ENCODE measurements at regions not wholly inside any gene's neighbourhood (a gene's known extent, or its start where the extent isn't known, plus 50 kb on each side); places are given as distances from the start of the nearest gene placed in this dataset.

DNA sequence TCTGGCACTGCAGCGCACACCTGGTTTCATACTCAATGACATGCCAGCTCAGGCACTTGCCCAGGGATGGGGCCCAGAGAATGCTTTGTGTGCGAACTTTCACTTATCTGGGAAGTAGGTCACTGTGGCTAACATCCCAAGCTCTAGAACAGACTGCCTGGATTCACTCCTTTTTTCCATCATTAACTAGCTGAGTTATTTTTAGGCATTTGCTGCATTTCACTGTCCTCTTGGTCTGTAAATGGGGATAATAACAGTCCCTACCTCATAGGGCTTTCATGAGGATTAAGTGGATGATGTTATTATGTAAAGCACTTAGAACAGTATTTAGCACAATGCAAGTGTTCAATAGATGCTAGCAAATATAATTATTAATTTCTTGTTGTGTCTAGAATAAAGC is 98.7 kb upstream of the DOCK1 start:
- H3K27me3 ChIP-seq (replicated peaks) = 0 out of 2 replicates have a peak, but pooled peaks cover 2% of the 10 kb centered on the region
- H3K4me3 ChIP-seq = no peak overlapping the region
- no peaks in the 10 kb centered on the region for H3K4me1 ChIP-seq (replicated peaks)
- H3K36me3 ChIP-seq = no peaks in the 10 kb centered on the region
- no peaks in the 10 kb centered on the region for H3K9me3 ChIP-seq (replicated peaks)
- no peak for DNase-seq (ENCODE audit: low read depth in 1 of 2, low spot score in 2 of 2)
- H3K27ac ChIP-seq = no peak overlapping the region

DNA sequence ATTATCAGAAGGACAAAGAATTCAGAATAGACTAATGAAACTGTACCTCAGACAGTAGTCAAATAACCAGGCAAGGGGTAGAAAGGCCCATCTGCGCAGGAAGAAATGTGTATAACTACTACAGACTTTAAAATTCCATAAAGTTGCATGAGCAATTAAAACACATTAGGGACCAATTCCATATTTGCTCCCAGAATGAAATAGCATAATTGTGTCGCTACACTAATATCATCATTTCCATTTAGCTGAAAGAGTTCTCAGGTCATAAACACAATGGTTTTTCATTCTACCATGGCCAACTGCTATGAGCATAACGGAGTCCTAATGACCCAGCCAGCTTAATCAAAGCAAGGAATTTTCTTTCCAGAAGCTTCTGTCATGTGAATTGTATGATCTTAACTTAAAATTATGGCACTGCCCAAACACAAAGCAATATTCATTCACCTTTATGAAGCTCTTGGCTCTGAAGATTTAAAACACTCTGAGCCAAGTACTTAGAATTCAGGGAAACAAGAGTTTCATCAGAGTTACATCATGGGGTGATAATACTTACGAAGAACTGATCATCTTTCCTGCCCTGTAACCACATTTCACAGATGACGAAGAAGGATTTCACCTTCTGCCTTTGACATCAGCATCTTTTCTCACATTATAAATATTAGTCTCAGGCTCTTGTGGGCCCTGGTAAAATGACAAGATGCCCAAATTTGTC is 98.1 kb upstream of the DOCK1 start:
- H3K36me3 ChIP-seq = no peaks in the 10 kb centered on the region
- no peak overlapping the region for H3K27ac ChIP-seq
- no peak for DNase-seq (ENCODE audit: low read depth in 1 of 2, low spot score in 2 of 2)
- H3K4me1 ChIP-seq (replicated peaks) = no peaks in the 10 kb centered on the region
- H3K4me3 ChIP-seq = no peak overlapping the region
- no peaks in the 10 kb centered on the region for H3K9me3 ChIP-seq (replicated peaks)
- 0 out of 2 replicates have a peak, but pooled peaks cover 2% of the 10 kb centered on the region for H3K27me3 ChIP-seq (replicated peaks)

DNA sequence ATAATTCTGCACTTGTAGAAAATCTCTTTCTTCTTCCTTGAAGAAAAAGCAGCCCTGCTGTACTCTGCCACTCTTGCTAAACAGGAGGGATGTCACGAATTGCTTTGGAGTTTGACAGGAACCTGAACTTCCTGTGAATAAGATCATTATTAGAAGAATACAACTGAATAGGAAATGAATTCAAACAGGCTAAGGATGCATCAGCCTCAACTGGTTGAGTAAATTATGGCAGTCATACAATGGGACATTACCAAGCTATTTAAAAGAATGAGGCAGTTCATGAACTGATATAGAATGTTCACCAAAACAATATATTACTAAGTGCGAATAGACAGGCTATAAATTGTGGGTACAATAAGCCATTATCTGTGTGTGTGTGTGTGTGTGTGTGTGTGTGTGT is 97.1 kb upstream of the DOCK1 start:
- no peaks in the 10 kb centered on the region for H3K36me3 ChIP-seq
- DNase-seq (ENCODE audit: low read depth in 1 of 2, low spot score in 2 of 2) = no peak
- no peaks in the 10 kb centered on the region for H3K4me1 ChIP-seq (replicated peaks)
- H3K27me3 ChIP-seq (replicated peaks) = 0 out of 2 replicates have a peak, but pooled peaks cover 2% of the 10 kb centered on the region
- no peaks in the 10 kb centered on the region for H3K9me3 ChIP-seq (replicated peaks)
- H3K4me3 ChIP-seq = no peak overlapping the region
- H3K27ac ChIP-seq = no peak overlapping the region

DNA sequence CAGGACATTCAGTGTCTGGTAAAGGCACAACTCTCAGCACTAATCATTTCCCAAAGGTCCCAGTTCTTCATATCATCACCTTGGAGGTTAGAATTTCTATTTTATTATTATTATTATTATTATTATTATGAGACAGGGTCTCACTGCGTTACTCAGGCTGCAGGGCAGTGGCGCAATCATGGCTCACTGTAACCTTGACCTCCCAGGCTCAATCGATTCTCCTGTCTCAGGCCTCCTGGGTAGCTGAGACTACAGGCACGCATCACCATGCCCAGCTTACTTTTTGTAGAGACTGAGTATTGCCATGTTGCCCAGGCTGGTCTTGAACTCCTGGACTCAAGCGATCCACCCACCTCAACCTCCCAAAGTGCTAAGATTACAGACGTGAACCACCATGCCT is 91.8 kb upstream of the DOCK1 start:
- no peak overlapping the region for H3K27ac ChIP-seq
- DNase-seq (ENCODE audit: low read depth in 1 of 2, low spot score in 2 of 2) = no peak
- no peaks in the 10 kb centered on the region for H3K4me1 ChIP-seq (replicated peaks)
- no peaks in the 10 kb centered on the region for H3K27me3 ChIP-seq (replicated peaks)
- H3K4me3 ChIP-seq = no peak overlapping the region
- H3K9me3 ChIP-seq (replicated peaks) = no peaks in the 10 kb centered on the region
- H3K36me3 ChIP-seq = no peaks in the 10 kb centered on the region

DNA sequence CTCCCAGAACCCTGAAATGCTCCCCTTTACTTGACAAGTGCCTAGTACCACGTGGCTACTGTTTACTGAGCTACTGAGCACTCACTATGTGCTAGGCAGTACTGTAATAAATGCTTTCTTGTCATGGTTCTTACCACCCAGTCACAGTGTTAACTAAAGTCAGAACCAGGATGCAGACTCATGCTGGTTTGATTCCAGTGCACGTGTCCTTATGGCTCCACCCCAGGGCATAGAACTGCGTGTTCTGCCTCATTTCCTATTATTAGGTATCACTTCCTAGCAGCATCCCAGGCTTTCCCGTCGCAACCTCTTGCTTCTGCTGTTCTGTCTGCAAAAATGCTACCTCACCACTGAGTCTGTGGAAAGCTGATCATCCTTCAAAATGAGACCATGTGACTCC is 71.7 kb upstream of the DOCK1 start:
- Histone ChIP-seq H3K27me3 (replicated peaks) (0 out of 2 replicates have a peak, but pooled peaks cover under 1% of the 10 kb centered on the region), H3K4me3 (no peak overlapping the region), H3K36me3 (no peaks in the 10 kb centered on the region), H3K9me3 (replicated peaks) (no peaks in the 10 kb centered on the region), H3K4me1 (replicated peaks) (no peaks in the 10 kb centered on the region), H3K27ac (no peak overlapping the region)
- DNase-seq (ENCODE audit: low read depth in 1 of 2, low spot score in 2 of 2) = no peak

DNA sequence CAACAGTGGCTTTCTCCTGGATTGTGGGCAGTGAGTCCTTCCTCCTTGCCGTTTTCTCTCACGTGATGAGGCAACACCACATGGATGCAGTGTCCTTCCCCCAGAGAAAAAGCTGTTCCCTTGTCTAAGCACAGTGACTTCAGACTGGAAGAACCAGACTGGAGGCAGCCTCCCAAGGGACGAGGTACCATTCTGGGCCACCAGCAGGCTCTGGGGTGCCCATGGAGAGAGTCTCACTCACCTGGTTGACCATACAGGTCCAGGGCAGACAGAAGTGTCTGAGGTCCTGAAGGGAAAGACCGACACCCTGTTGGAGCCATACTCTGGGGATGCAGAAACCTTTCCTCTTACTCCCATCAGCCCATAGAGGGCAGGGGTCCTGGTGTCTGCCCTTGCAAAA is 69.2 kb upstream of the DOCK1 start:
- H3K27ac ChIP-seq = no peak overlapping the region
- no peak for DNase-seq (ENCODE audit: low read depth in 1 of 2, low spot score in 2 of 2)
- H3K9me3 ChIP-seq (replicated peaks) = no peaks in the 10 kb centered on the region
- peaks cover 9% of the 10 kb centered on the region; the same call in 1 of the 2 replicates for H3K27me3 ChIP-seq (replicated peaks)
- H3K4me1 ChIP-seq (replicated peaks) = no peaks in the 10 kb centered on the region
- no peak overlapping the region for H3K4me3 ChIP-seq
- no peaks in the 10 kb centered on the region for H3K36me3 ChIP-seq

DNA sequence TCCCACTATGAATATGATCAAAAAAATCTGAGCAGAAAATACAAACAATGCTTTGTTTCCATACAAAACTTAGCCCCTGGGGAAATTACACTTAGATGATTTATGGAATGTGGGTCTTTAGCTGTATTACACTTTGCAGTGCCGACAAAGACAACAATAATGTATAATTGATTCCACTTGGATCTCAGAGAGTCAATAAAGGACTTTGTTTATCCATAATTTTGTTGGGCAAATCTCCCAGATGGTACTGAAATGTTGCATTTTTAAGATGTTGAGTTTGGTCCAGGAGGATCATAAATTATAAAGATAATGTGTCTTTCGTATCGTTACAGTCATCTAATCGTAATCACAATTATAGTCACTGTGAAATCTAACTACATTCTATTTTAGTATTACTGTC is 66.9 kb upstream of the DOCK1 start:
- H3K4me1 ChIP-seq (replicated peaks) = no peaks in the 10 kb centered on the region
- no peaks in the 10 kb centered on the region for H3K36me3 ChIP-seq
- no peak overlapping the region for H3K4me3 ChIP-seq
- peaks cover 12% of the 10 kb centered on the region; the same call in 1 of the 2 replicates for H3K27me3 ChIP-seq (replicated peaks)
- no peak overlapping the region for H3K27ac ChIP-seq
- no peaks in the 10 kb centered on the region for H3K9me3 ChIP-seq (replicated peaks)
- DNase-seq (ENCODE audit: low read depth in 1 of 2, low spot score in 2 of 2) = no peak

DNA sequence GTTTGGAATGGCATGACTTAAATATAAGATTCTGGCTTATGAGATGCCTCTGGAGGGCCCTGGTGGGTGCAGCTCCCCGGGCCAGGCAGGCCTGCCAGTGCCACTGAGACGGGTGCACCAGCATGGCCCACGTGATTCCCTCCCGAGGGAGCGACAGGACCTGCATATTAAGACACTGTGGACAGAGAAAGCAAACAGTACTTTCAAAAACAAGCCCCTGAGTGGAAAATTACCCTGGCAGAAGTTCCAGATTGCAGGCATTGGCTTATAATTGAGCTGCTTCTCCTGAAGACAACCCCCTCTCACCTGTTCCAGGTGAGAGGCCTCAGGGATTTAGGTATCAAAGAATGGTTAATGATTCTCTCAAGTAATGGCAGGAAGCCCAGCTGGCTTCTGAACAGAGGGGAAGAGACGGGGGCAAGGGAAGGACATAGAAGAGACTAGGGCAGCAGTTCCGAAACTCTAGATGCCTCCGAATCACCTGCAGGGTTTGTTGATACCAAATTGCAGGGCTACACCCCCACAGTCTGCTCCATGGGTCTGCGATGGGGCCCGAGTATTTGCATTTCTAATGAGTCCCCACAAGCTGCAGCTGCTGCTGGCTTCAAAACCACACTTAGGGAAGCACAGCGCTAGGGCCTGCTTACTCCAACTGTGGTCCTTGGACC is 66.0 kb upstream of the DOCK1 start:
- Histone ChIP-seq H3K4me3 (no peak overlapping the region), H3K27ac (no peak overlapping the region), H3K27me3 (replicated peaks) (peaks cover 12% of the 10 kb centered on the region; the same call in 1 of the 2 replicates), H3K4me1 (replicated peaks) (no peaks in the 10 kb centered on the region), H3K9me3 (replicated peaks) (no peaks in the 10 kb centered on the region), H3K36me3 (no peaks in the 10 kb centered on the region)
- DNase-seq (ENCODE audit: low read depth in 1 of 2, low spot score in 2 of 2) = no peak

DNA sequence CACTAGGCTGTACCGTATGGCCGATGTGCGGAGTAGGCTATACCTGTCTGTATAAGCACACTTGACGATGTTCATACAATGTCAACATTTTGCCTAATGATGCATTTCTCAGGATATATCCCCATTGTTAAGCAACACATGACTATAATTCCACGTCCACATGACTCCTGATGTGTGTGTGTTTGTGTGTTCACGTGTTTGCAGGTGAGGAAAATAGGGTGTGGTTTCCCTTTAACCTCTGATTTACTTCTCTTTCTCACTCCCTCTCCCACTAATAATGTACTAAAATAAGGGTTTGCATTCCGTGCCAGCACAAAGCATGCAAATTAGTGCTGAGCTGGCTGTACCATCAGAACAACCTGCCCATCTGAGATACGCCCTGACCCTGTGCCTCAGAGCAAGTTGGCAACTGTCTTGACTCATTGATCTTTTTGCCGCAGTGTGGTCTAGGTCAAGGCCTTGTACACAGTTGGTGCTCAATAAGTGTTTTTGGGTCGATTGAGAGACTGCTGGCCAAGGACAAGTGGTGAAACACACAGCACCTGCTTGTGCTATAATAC is 64.6 kb upstream of the DOCK1 start:
- Histone ChIP-seq H3K4me3 (no peak overlapping the region), H3K27ac (no peak overlapping the region), H3K4me1 (replicated peaks) (no peaks in the 10 kb centered on the region), H3K27me3 (replicated peaks) (peaks cover 12% of the 10 kb centered on the region; the same call in 1 of the 2 replicates), H3K36me3 (no peaks in the 10 kb centered on the region), H3K9me3 (replicated peaks) (no peaks in the 10 kb centered on the region)
- no peak for DNase-seq (ENCODE audit: low read depth in 1 of 2, low spot score in 2 of 2)

DNA sequence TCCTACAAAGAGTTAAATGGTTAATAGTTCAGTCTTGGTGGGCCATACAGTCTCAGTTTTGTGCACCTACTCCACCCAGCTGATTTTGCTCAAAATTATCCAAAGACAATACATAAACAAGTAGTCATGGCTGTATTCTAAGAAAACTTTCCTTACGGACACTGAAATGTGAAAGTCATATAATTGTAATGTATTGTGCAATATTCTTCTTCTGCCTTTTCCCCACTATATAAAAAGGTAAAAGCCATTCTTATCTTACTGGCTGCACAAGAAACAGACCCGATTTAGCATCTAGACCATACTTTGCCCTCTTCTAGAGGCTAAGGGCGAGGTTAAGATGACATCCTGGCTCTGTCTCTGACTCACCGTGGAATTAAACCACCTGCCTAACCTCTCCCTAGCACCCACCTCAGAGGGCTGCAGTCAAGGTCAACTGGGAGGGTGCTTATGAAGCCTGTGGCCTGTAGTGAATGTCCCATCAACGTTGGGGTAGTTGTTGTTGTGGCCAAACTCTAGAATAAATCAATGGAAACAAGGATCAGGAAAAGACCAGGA is 63.8 kb upstream of the DOCK1 start:
- no peaks in the 10 kb centered on the region for H3K9me3 ChIP-seq (replicated peaks)
- H3K27me3 ChIP-seq (replicated peaks) = peaks cover 12% of the 10 kb centered on the region; the same call in 1 of the 2 replicates
- H3K27ac ChIP-seq = no peak overlapping the region
- H3K4me3 ChIP-seq = no peak overlapping the region
- no peaks in the 10 kb centered on the region for H3K36me3 ChIP-seq
- no peak for DNase-seq (ENCODE audit: low read depth in 1 of 2, low spot score in 2 of 2)
- no peaks in the 10 kb centered on the region for H3K4me1 ChIP-seq (replicated peaks)

DNA sequence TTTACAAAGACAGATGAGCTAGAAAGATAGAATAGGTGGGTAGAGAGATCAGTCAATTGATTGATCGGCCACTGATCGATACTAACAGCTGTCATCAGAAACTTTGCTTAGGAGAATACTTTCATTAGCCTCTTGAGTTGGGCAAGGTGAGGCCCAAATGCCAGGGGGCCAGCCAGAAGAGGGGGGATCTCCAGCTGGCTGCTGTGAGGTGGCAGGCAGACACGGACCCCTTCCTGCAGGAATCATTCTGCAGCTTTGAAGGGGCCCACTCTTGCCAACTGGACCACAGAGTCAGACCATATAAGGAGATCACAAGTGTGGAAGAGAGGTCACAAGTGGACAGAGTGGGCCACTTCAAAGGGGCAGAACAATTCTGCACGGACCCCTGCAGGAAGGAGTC is 62.9 kb upstream of the DOCK1 start:
- DNase-seq (ENCODE audit: low read depth in 1 of 2, low spot score in 2 of 2) = no peak
- Histone ChIP-seq H3K4me3 (no peak overlapping the region), H3K27me3 (replicated peaks) (peaks cover 20% of the 10 kb centered on the region), H3K4me1 (replicated peaks) (no peaks in the 10 kb centered on the region), H3K9me3 (replicated peaks) (no peaks in the 10 kb centered on the region), H3K36me3 (no peaks in the 10 kb centered on the region), H3K27ac (no peak overlapping the region)

DNA sequence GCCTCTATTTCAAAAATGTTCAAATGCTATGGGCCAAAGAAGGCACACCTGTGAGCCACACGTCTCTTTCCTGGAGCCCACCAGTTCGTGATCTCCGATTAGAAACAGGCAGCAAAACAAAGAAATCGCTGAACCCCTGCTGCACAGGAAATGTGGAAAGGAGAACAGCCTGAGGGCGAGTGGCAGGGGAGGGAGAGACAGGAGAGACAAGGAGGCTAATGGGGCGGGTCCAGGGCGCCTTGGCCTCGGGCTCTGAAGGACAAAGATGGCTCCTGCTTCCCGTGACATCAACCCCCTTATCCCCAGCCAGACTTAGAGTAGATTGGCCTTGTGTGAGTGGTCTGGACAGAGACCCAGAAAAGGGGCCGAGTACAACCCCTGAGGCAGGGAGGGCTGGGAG is 62.4 kb upstream of the DOCK1 start:
- no peaks in the 10 kb centered on the region for H3K4me1 ChIP-seq (replicated peaks)
- no peak overlapping the region for H3K27ac ChIP-seq
- H3K36me3 ChIP-seq = no peaks in the 10 kb centered on the region
- H3K9me3 ChIP-seq (replicated peaks) = no peaks in the 10 kb centered on the region
- peaks cover 21% of the 10 kb centered on the region for H3K27me3 ChIP-seq (replicated peaks)
- H3K4me3 ChIP-seq = no peak overlapping the region
- DNase-seq (ENCODE audit: low read depth in 1 of 2, low spot score in 2 of 2) = no peak

DNA sequence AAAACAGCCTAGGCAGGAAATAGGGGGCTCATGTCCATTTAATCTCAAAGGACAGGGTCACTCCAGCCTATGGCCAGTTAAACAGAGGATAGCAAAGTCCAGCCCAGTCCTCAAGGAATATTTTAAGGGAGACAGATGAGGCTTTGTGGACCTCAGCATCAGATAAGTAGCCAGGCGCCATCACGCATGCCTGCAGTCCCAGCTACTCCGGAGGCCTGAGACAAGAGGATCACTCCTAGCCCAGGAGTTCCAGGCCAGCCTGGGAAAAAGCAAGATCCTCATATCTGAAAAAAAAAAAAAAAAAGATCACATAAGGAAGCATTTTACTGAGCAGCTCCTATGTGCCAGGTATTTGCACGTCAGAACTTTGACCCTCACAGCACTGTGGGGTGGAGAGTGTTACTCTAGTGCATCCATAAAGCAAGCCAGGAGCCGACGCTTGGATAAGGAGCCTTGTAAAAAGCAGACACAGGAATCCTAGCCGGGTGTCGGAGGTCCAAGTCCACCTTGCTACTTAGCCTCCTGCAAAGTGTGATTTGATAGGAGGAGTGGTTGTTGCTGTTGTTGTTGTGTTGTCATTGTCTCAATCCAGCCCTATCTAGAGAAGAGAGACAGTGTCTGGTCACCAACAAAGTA is 61.8 kb upstream of the DOCK1 start:
- Histone ChIP-seq H3K27ac (no peak overlapping the region), H3K36me3 (no peaks in the 10 kb centered on the region), H3K4me3 (no peak overlapping the region), H3K4me1 (replicated peaks) (no peaks in the 10 kb centered on the region), H3K9me3 (replicated peaks) (no peaks in the 10 kb centered on the region), H3K27me3 (replicated peaks) (peaks cover 21% of the 10 kb centered on the region)
- no peak for DNase-seq (ENCODE audit: low read depth in 1 of 2, low spot score in 2 of 2)

DNA sequence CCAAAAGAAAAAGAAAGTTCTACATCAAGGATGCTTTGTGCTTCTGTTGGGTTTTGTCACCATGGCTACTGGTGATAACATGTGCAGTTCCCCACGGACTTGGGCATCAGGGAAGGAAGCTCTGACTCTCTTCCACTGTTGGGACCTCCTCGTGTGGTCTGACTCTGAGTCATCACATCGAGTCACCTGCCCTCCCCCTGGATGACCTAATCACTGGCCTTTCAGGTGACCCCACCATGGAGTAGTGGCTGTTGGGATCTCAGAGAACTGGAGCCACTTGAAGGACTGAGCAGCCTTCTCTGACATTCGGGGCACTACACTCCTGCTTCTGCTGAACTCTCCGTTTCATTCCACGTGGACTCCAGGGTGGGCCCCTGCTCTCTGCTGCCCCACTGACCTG is 60.8 kb upstream of the DOCK1 start:
- H3K27ac ChIP-seq = no peak overlapping the region
- no peak overlapping the region for H3K4me3 ChIP-seq
- no peaks in the 10 kb centered on the region for H3K4me1 ChIP-seq (replicated peaks)
- H3K9me3 ChIP-seq (replicated peaks) = no peaks in the 10 kb centered on the region
- peaks cover 12% of the 10 kb centered on the region for H3K27me3 ChIP-seq (replicated peaks)
- H3K36me3 ChIP-seq = no peaks in the 10 kb centered on the region
- no peak for DNase-seq (ENCODE audit: low read depth in 1 of 2, low spot score in 2 of 2)

Measured in SJSA1 (cell line).